B cell (primary cell): ENCODE measurements at regions not wholly inside any gene's neighbourhood (a gene's known extent, or its start where the extent isn't known, plus 50 kb on each side); places are given as distances from the start of the nearest gene placed in this dataset.

Experiments used
- ATAC-seq: fragments of 200-7000 bp; cut with Tn5 transposase; one replicate; pipeline ENCODE4 v1.10.0; 2021; ENCODE audit warnings: low read depth, mild to moderate bottlenecking, moderate number of reproducible peaks, moderate library complexity
- CTCF ChIA-PET: fragments of 350-600 bp; sonication (Branson Sonifier 250); formaldehyde crosslinking; loops from one replicate; lab custom pipeline; 2021; ENCODE audit warnings: antibody characterized with exemption, inconsistent platforms; lab: Charles Lee
- POLR2A ChIA-PET: fragments of 350-600 bp; sonication (Branson Sonifier 250); formaldehyde crosslinking; loops from one replicate; lab custom pipeline; 2021; ENCODE audit warnings: antibody characterized with exemption; lab: Charles Lee
- DNase-seq: peaks from one replicate; pipeline ENCODE4 v3.0.0; 2013
- H2AFZ ChIP-seq: 2 replicates; pipeline ENCODE4 v1.6.1; 2012; ENCODE audit warnings: mild to moderate bottlenecking, low read depth, low read length; ENCODE audit not compliant: insufficient read depth, poor library complexity, severe bottlenecking
- H3K27ac ChIP-seq, 2 donors: 1 replicate in 1 of 2; 2 replicates in 1 of 2; pipeline ENCODE4 v1.5.1; 2012 to 2013; ENCODE audit warnings: low read length in 2 of 2, mild to moderate bottlenecking in 2 of 2, moderate library complexity in 1 of 2
- H3K27me3 ChIP-seq, 4 experiments: fragments of 200-600 bp in 1 of 4; sonication (generic) in 1 of 4; replicated peaks in 1 of 4; 1 replicate in 2 of 4; 2 replicates in 2 of 4; pipeline versions ENCODE4 v1.6.1 to v1.7.0; 2013 to 2016; ENCODE audit warnings: low read length in 3 of 4, mild to moderate bottlenecking in 2 of 4, mixed read lengths in 1 of 4, moderate library complexity in 1 of 4; ENCODE audit not compliant: insufficient read depth in 4 of 4, control insufficient read depth in 3 of 4; ENCODE audit errors: control extremely low read depth in 1 of 4
- H3K36me3 ChIP-seq, 2 experiments: replicated peaks in 1 of 2; 1 replicate in 1 of 2; 2 replicates in 1 of 2; pipeline versions ENCODE4 v1.6.1 to v1.7.1; 2013; ENCODE audit warnings: low read length in 1 of 2; ENCODE audit not compliant: insufficient read depth in 2 of 2, control insufficient read depth in 1 of 2; ENCODE audit errors: control extremely low read depth in 1 of 2, extremely low read depth in 1 of 2
- H3K4me1 ChIP-seq, 2 donors: fragments of 200-600 bp in 1 of 2; sonication (generic) in 1 of 2; 1 replicate in 1 of 2; 2 replicates in 1 of 2; pipeline versions ENCODE4 v1.5.1 to v1.6.1; 2013 to 2017; ENCODE audit warnings: low read length in 2 of 2; ENCODE audit not compliant: control insufficient read depth in 2 of 2, insufficient read depth in 2 of 2
- H3K4me2 ChIP-seq: replicated peaks from 2 replicates; pipeline ENCODE3; 2012; ENCODE audit warnings: mild to moderate bottlenecking, low read depth, low read length; ENCODE audit not compliant: poor library complexity, severe bottlenecking
- H3K4me3 ChIP-seq, 5 experiments: fragments of 200-600 bp in 1 of 5; sonication (generic) in 1 of 5; 1 replicate in 3 of 5; 2 replicates in 2 of 5; pipeline versions ENCODE4 v1.5.1 to v1.7.0; 2011 to 2016; ENCODE audit warnings: low read length in 4 of 5, mild to moderate bottlenecking in 4 of 5, low read depth in 2 of 5, control low read depth in 1 of 5, moderate library complexity in 1 of 5; ENCODE audit not compliant: insufficient read depth in 1 of 5; ENCODE audit errors: control extremely low read depth in 1 of 5, extremely low read depth in 1 of 5
- H3K79me2 ChIP-seq: fragments of 200-600 bp; sonication (generic); one replicate; pipeline ENCODE4 v1.6.0; 2016; ENCODE audit warnings: low read length; ENCODE audit not compliant: control insufficient read depth, insufficient read depth
- H3K9ac ChIP-seq: fragments of 200-600 bp; sonication (generic); 2 replicates; pipeline ENCODE4 v1.6.1; 2017; ENCODE audit warnings: mild to moderate bottlenecking, low read length, moderate library complexity
- H3K9me3 ChIP-seq, 3 donors: one replicate each; pipeline versions ENCODE4 v1.6.1 to v1.7.1; 2013; ENCODE audit warnings: low read length in 2 of 3; ENCODE audit not compliant: control insufficient read depth in 2 of 3, insufficient read depth in 1 of 3; ENCODE audit errors: control extremely low read depth in 1 of 3
- H4K20me1 ChIP-seq: 2 replicates; pipeline ENCODE4 v1.6.0; 2012; ENCODE audit warnings: mild to moderate bottlenecking, low read length; ENCODE audit not compliant: insufficient read depth, control insufficient read depth, poor library complexity, severe bottlenecking
- H3K27ac Mint-ChIP-seq: one replicate; pipeline ENCODE4 v1.8.0; 2021; ENCODE audit warnings: mixed read lengths
- H3K27me3 Mint-ChIP-seq: one replicate; pipeline ENCODE4 v1.8.0; 2021; ENCODE audit warnings: mixed read lengths
- H3K4me1 Mint-ChIP-seq: one replicate; pipeline ENCODE4 v1.8.0; 2021; ENCODE audit warnings: mixed read lengths
- H3K4me3 Mint-ChIP-seq: one replicate; pipeline ENCODE4 v1.8.0; 2021; ENCODE audit warnings: mixed read lengths
- H3K9me3 Mint-ChIP-seq: one replicate; pipeline ENCODE4 v1.8.0; 2022; ENCODE audit warnings: mixed read lengths; ENCODE audit not compliant: insufficient read depth
- EZH2 ChIP-seq: IDR thresholded peaks from 2 replicates; pipeline ENCODE4 v1.6.1; 2012; ENCODE audit warnings: borderline replicate concordance, low read depth, mild to moderate bottlenecking, moderate library complexity, low read length; ENCODE audit not compliant: insufficient read depth, poor library complexity, severe bottlenecking
- WGBS: methylation state at CpG from one replicate; pipeline ENCODE4 v1.1.5; 2013; ENCODE audit warnings: missing lambda C conversion rate; ENCODE audit not compliant: insufficient coverage; 5-methylcytosine and 5-hydroxymethylcytosine counted together
- intact Hi-C: fragments of 100-400 bp; cut with micrococcal nuclease; formaldehyde crosslinking; loops from one replicate; pipeline ENCODE4 v1.10.0; 2022
- TF ChIP-seq, protein P1 (sequence below): fragments of 200-600 bp; IDR thresholded peaks from one replicate; pipeline ENCODE4 v1.8.0; 2022; ENCODE audit warnings: antibody characterized with exemption, mild to moderate bottlenecking

DNA sequence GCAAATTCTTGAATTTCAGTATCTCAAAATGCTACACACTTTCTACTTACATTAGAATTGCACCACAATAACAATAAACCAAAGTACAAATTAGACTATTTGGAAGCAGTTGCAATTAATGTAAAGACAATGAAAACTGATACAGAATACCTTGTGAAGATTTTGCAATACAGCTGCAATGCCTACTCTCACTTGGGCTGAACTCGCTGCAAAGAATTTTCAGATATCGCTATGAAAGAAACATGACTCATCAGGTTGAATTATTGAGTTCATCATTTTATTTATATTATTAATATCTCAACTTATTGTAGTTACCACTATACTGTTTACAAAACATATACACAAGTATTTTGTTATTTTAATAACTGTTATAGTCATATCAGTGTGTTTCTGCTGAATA is 108.0 kb upstream of the TMTC2 start:
- WGBS: no CpG with 5 or more reads among the region's 2 CpGs
- no peak overlapping the region for H3K4me3 Mint-ChIP-seq

DNA sequence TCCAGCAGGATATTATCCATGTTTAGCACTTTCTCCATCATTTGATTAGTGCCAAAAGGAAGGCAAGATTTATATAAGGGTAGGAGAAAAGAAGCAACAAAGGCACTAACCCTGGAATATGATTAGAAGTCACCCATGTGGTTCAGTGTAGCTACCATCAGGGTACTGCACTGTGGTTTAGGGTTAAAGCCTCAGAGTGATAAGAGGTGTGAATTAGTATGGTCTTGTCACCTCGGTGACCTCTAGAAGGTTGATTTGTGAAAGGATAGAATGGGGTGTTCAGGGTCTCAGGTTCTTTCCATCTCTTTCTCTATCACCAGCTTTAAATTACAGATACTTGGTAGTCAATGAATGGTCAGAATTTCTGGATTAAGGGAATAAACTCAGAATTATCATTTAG is 103.0 kb upstream of the TMTC2 start:
- no peak overlapping the region for H3K4me3 ChIP-seq
- no peak overlapping the region for H3K27ac ChIP-seq
- H4K20me1 ChIP-seq: no peaks in the 10 kb centered on the region
- H3K27ac Mint-ChIP-seq: no peak overlapping the region
- no peaks in the 10 kb centered on the region for H3K79me2 ChIP-seq
- H2AFZ ChIP-seq: no peak overlapping the region
- H3K9me3 Mint-ChIP-seq: peaks cover 9% of the 10 kb centered on the region
- no peaks in the 10 kb centered on the region for H3K4me1 Mint-ChIP-seq
- no peak overlapping the region for H3K4me2 ChIP-seq
- WGBS: no CpG with 5 or more reads among the region's 1 CpG
- H3K27me3 Mint-ChIP-seq: no peaks in the 10 kb centered on the region
- no peak for ATAC-seq
- H3K4me1 ChIP-seq: no peaks in the 10 kb centered on the region
- TF ChIP-seq EZH2: no peak
- TF ChIP-seq, protein P1, sequence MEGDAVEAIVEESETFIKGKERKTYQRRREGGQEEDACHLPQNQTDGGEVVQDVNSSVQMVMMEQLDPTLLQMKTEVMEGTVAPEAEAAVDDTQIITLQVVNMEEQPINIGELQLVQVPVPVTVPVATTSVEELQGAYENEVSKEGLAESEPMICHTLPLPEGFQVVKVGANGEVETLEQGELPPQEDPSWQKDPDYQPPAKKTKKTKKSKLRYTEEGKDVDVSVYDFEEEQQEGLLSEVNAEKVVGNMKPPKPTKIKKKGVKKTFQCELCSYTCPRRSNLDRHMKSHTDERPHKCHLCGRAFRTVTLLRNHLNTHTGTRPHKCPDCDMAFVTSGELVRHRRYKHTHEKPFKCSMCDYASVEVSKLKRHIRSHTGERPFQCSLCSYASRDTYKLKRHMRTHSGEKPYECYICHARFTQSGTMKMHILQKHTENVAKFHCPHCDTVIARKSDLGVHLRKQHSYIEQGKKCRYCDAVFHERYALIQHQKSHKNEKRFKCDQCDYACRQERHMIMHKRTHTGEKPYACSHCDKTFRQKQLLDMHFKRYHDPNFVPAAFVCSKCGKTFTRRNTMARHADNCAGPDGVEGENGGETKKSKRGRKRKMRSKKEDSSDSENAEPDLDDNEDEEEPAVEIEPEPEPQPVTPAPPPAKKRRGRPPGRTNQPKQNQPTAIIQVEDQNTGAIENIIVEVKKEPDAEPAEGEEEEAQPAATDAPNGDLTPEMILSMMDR: no peak
- no peak overlapping the region for H3K9ac ChIP-seq
- no peak for DNase-seq
- no peak overlapping the region for H3K4me3 Mint-ChIP-seq
- ChIA-PET CTCF (no interaction called here), POLR2A (no interaction called here)
- H3K36me3 ChIP-seq: no peaks in the 10 kb centered on the region
- H3K27me3 ChIP-seq: no peaks in the 10 kb centered on the region
- no peaks in the 10 kb centered on the region for H3K9me3 ChIP-seq
- intact Hi-C loops: no loop called here

More for the DNA sequence above, 108.0 kb upstream of the TMTC2 start:
- DNase-seq: no peak
- TF ChIP-seq, protein P1: no peak
- Histone ChIP-seq H3K79me2 (no peaks in the 10 kb centered on the region), H3K4me2 (no peak overlapping the region), H2AFZ (no peak overlapping the region), H3K4me3 (no peak overlapping the region), H3K9ac (no peak overlapping the region), H4K20me1 (no peaks in the 10 kb centered on the region), H3K4me1 (no peaks in the 10 kb centered on the region), H3K27ac (no peak overlapping the region), H3K36me3 (no peaks in the 10 kb centered on the region), H3K9me3 (peaks cover 0 to 3% (median 0%) of the 10 kb centered on the region in 3 donors), H3K27me3 (no peaks in the 10 kb centered on the region)
- no peak overlapping the region for H3K27ac Mint-ChIP-seq
- ChIA-PET CTCF (no interaction called here), POLR2A (no interaction called here)
- H3K9me3 Mint-ChIP-seq: peaks cover 2% of the 10 kb centered on the region
- no peaks in the 10 kb centered on the region for H3K27me3 Mint-ChIP-seq
- H3K4me1 Mint-ChIP-seq: no peaks in the 10 kb centered on the region
- no peak for ATAC-seq
- intact Hi-C loops: no loop called here
